ENCODE measurements at regions not wholly inside any gene's neighbourhood (a gene's known extent, or its start where the extent isn't known, plus 50 kb on each side); places are given as distances from the start of the nearest gene placed in this dataset.

- Histone ChIP-seq H3K4me3 (ENCODE audit: low read depth, low read length, poor library complexity, severe bottlenecking) (no peak overlapping the region), H3K36me3 (ENCODE audit: insufficient read depth, low read length) (no peaks in the 10 kb centered on the region), H3K4me1 (ENCODE audit: insufficient read depth, low read length, poor library complexity, severe bottlenecking) (no peaks in the 10 kb centered on the region), H3K27ac (ENCODE audit: low read depth, low read length, poor library complexity, severe bottlenecking) (no peak overlapping the region), H2AFZ (ENCODE audit: low read length) (no peak overlapping the region), H3K9me2 (ENCODE audit: insufficient read depth, low read length) (no peaks in the 10 kb centered on the region), H3K9me3 (ENCODE audit: low read length) (no peaks in the 10 kb centered on the region), H3K79me2 (ENCODE audit: insufficient read depth, low read depth, low read length) (no peaks in the 10 kb centered on the region), H4K20me1 (ENCODE audit: insufficient read depth, low read length) (no peaks in the 10 kb centered on the region), H3K4me2 (ENCODE audit: low read length) (no peak overlapping the region)
- TF ChIP-seq CTCF (conservative IDR thresholded peaks at IDR 0.05; ENCODE audit: low read length), result no peak
- TF ChIP-seq EZH2phosphoT487 (IDR thresholded peaks at IDR 0.05; ENCODE audit: borderline replicate concordance, low read depth, low read length), result no peak
- no peak for DNase-seq (ENCODE audit: low spot score)
- POLR2A ChIA-PET, result no interaction called here
- CTCF ChIA-PET (ENCODE audit: unreplicated experiment), result no interaction called here
- no TSS peak for BruUV-seq (replicated peaks)
- intact Hi-C loops (cut with micrococcal nuclease; ENCODE audit: unreplicated experiment), result no loop called here
Observed at GRCh38 chr6:155595284-155595683, 139.6 kb upstream of the NOX3 start.

GRCh38 chr6:155591741-155592140, 136.1 kb upstream of the NOX3 start:
- no peak overlapping the region for H3K27ac ChIP-seq (ENCODE audit: low read depth, low read length, poor library complexity, severe bottlenecking)
- intact Hi-C loops (cut with micrococcal nuclease; ENCODE audit: unreplicated experiment), result no loop called here
- no peaks in the 10 kb centered on the region for H3K9me2 ChIP-seq (ENCODE audit: insufficient read depth, low read length)
- no peaks in the 10 kb centered on the region for H3K36me3 ChIP-seq (ENCODE audit: insufficient read depth, low read length)
- no peak for DNase-seq (ENCODE audit: low spot score)
- ChIA-PET POLR2A (no interaction called here), CTCF (ENCODE audit: unreplicated experiment) (no interaction called here)
- no peak overlapping the region for H3K4me3 ChIP-seq (ENCODE audit: low read depth, low read length, poor library complexity, severe bottlenecking)
- no peak overlapping the region for H2AFZ ChIP-seq (ENCODE audit: low read length)
- H3K4me1 ChIP-seq (ENCODE audit: insufficient read depth, low read length, poor library complexity, severe bottlenecking), result no peaks in the 10 kb centered on the region
- no peak overlapping the region for H3K4me2 ChIP-seq (ENCODE audit: low read length)
- no peak for TF ChIP-seq CTCF (conservative IDR thresholded peaks at IDR 0.05; ENCODE audit: low read length)
- TF ChIP-seq EZH2phosphoT487 (IDR thresholded peaks at IDR 0.05; ENCODE audit: borderline replicate concordance, low read depth, low read length), result no peak
- H4K20me1 ChIP-seq (ENCODE audit: insufficient read depth, low read length), result no peaks in the 10 kb centered on the region
- H3K9me3 ChIP-seq (ENCODE audit: low read length), result no peaks in the 10 kb centered on the region
- no TSS peak for BruUV-seq (replicated peaks)
- H3K79me2 ChIP-seq (ENCODE audit: insufficient read depth, low read depth, low read length), result no peaks in the 10 kb centered on the region

- ChIA-PET CTCF (ENCODE audit: unreplicated experiment) (no interaction called here), POLR2A (no interaction called here)
- no peak for TF ChIP-seq EZH2phosphoT487 (IDR thresholded peaks at IDR 0.05; ENCODE audit: borderline replicate concordance, low read depth, low read length)
- TF ChIP-seq CTCF (conservative IDR thresholded peaks at IDR 0.05; ENCODE audit: low read length), result no peak
- no peaks in the 10 kb centered on the region for H3K9me2 ChIP-seq (ENCODE audit: insufficient read depth, low read length)
- no TSS peak for BruUV-seq (replicated peaks)
- H3K27ac ChIP-seq (ENCODE audit: low read depth, low read length, poor library complexity, severe bottlenecking), result no peak overlapping the region
- no peaks in the 10 kb centered on the region for H4K20me1 ChIP-seq (ENCODE audit: insufficient read depth, low read length)
- H2AFZ ChIP-seq (ENCODE audit: low read length), result no peak overlapping the region
- intact Hi-C loops (cut with micrococcal nuclease; ENCODE audit: unreplicated experiment), result no loop called here
- no peaks in the 10 kb centered on the region for H3K4me1 ChIP-seq (ENCODE audit: insufficient read depth, low read length, poor library complexity, severe bottlenecking)
- no peak for DNase-seq (ENCODE audit: low spot score)
- no peak overlapping the region for H3K4me3 ChIP-seq (ENCODE audit: low read depth, low read length, poor library complexity, severe bottlenecking)
- no peaks in the 10 kb centered on the region; the same call in 1 of the 2 replicates for H3K36me3 ChIP-seq (ENCODE audit: insufficient read depth, low read length)
- H3K79me2 ChIP-seq (ENCODE audit: insufficient read depth, low read depth, low read length), result no peaks in the 10 kb centered on the region
- H3K4me2 ChIP-seq (ENCODE audit: low read length), result no peak overlapping the region
- H3K9me3 ChIP-seq (ENCODE audit: low read length), result no peaks in the 10 kb centered on the region
Observed at GRCh38 chr6:155589190-155589589, 133.6 kb upstream of the NOX3 start.

Measured in OCI-LY7 (cell line).